IPS-NIHi11 (cell line): ENCODE measurements at regions not wholly inside any gene's neighbourhood (a gene's known extent, or its start where the extent isn't known, plus 50 kb on each side); places are given as distances from the start of the nearest gene placed in this dataset.
A peak's percentile ranks its signal among the peaks of the same experiment; 100 is the strongest.
"Not testable (repeated sequence)": the region's sequence is repeated elsewhere in the genome, so short reads cannot be mapped to it uniquely, and the experiment has no call there.

Source experiments
- DNase-seq: peaks from one replicate; pipeline ENCODE4 v3.0.0; 2012; ENCODE audit warnings: mixed read lengths, low spot score

- no peak for DNase-seq
Measured at GRCh38 chr1:100597061-100597741, 59.3 kb downstream of the GPR88 start.

- no peak for DNase-seq
Measured at GRCh38 chr1:100597784-100598183, 59.8 kb downstream of the GPR88 start.

- DNase-seq = not testable (repeated sequence)
Measured at GRCh38 chr1:100600377-100600776, 62.4 kb downstream of the GPR88 start.

GRCh38 chr1:100602028-100602427, 64.1 kb downstream of the GPR88 start:
- DNase-seq = not testable (repeated sequence)

GRCh38 chr1:100604372-100604771, 66.4 kb downstream of the GPR88 start:
- no peak for DNase-seq

GRCh38 chr1:100606438-100606837, 68.5 kb downstream of the GPR88 start:
- no peak for DNase-seq

GRCh38 chr1:100607628-100608240, 69.8 kb downstream of the GPR88 start:
- no peak for DNase-seq

- no peak for DNase-seq
Measured at GRCh38 chr1:100609849-100610248, 71.9 kb downstream of the GPR88 start.

- no peak for DNase-seq
Measured at GRCh38 chr1:100611086-100611485, 73.1 kb downstream of the GPR88 start.

- no peak for DNase-seq
Measured at GRCh38 chr1:100612540-100612939, 74.6 kb downstream of the GPR88 start.

GRCh38 chr1:100613817-100614559, 76.0 kb downstream of the GPR88 start:
- no peak for DNase-seq

- no peak for DNase-seq
Measured at GRCh38 chr1:100614570-100614969, 76.6 kb downstream of the GPR88 start.

GRCh38 chr1:100615686-100616085, 77.7 kb downstream of the GPR88 start:
- no peak for DNase-seq

GRCh38 chr1:100616121-100616621, 78.2 kb downstream of the GPR88 start:
- DNase-seq = no peak

GRCh38 chr1:100622037-100622436, 84.1 kb downstream of the GPR88 start:
- DNase-seq = peak; percentile 37

GRCh38 chr1:100622506-100622905, 84.6 kb downstream of the GPR88 start:
- DNase-seq = no peak

GRCh38 chr1:100622966-100623762, 85.2 kb downstream of the GPR88 start:
- no peak for DNase-seq

- DNase-seq = no peak
Measured at GRCh38 chr1:100624886-100625610, 87.1 kb downstream of the GPR88 start.

GRCh38 chr1:100626397-100626796, 88.5 kb downstream of the GPR88 start:
- DNase-seq = no peak

- no peak for DNase-seq
Measured at GRCh38 chr1:100627054-100627716, 89.2 kb downstream of the GPR88 start.

- no peak for DNase-seq
Measured at GRCh38 chr1:100627936-100628335, 90.0 kb downstream of the GPR88 start.
